ENCODE measurements at regions not wholly inside any gene's neighbourhood (a gene's known extent, or its start where the extent isn't known, plus 50 kb on each side); places are given as distances from the start of the nearest gene placed in this dataset.

DNA sequence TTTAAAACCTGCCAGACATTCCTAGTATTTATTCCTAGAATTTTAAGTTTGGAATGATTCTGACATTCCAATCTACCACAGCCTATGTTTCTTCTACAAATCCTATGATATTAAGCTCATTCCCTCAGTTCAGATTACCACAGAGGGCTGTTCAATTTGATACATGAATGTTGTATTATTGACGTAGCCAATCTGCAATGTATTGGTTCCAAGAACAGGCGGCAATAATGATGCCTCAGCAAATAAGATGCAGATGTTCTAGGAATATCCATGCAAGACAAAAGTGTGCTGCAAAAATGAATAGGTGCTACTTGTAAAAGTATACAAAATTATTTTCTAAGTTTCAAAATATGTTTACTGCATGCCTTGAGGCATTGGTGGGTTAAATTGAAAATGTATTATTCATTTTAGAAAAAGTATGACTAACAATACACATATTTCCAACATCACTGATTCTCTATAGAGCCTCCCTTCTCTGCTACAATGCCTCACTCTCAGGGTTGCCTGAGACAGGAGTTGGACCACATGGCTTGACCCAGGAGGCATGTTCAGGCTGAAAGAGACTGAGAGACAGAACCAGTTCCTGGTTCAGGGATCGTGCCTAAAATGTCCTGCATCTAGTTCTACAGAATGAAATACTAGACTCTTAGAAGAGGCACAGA, 94.1 kb upstream of the CREB5 start:
- H3K9me3 ChIP-seq: no peaks in the 10 kb centered on the region
- H3K36me3 ChIP-seq: no peaks in the 10 kb centered on the region
- H3K27me3 ChIP-seq: peaks cover 0 to 4% (median 0%) of the 10 kb centered on the region in 4 donors
- no peak for FAIRE-seq
- TF ChIP-seq, protein P1, sequence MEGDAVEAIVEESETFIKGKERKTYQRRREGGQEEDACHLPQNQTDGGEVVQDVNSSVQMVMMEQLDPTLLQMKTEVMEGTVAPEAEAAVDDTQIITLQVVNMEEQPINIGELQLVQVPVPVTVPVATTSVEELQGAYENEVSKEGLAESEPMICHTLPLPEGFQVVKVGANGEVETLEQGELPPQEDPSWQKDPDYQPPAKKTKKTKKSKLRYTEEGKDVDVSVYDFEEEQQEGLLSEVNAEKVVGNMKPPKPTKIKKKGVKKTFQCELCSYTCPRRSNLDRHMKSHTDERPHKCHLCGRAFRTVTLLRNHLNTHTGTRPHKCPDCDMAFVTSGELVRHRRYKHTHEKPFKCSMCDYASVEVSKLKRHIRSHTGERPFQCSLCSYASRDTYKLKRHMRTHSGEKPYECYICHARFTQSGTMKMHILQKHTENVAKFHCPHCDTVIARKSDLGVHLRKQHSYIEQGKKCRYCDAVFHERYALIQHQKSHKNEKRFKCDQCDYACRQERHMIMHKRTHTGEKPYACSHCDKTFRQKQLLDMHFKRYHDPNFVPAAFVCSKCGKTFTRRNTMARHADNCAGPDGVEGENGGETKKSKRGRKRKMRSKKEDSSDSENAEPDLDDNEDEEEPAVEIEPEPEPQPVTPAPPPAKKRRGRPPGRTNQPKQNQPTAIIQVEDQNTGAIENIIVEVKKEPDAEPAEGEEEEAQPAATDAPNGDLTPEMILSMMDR (IDR thresholded peaks at IDR 0.05): no peak
- WGBS, 2 donors: 61 to 68% methylated on average over 3 of the region's 3 CpGs
- no peak for ATAC-seq
- no peaks in the 10 kb centered on the region for H3K4me1 ChIP-seq
- DNase-seq: no peak
- H3K27ac ChIP-seq: no peak overlapping the region
- H3K4me3 ChIP-seq: no peak overlapping the region
- intact Hi-C loops (cut with DNase I): no loop called here

DNA sequence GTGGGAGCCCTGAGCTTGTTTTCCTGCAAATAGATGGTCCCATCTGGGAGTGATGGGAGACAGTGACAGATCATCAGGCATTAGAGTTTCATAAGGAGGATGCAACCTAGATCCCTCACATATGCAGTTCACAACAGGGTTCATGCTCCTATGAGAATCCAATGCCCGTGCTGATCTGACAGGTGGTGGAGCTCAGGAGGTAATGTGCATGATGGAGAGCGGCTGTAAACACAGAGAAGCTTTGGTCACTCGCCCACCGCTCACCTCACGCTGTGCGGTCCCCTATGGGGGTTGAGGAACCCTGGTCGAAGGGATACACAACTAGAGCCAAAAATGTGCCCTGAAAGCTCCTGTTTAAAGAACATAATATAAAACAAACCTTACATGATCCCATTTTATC, 88.5 kb upstream of the CREB5 start:
- Histone ChIP-seq H3K4me3 (no peak overlapping the region), H3K36me3 (no peaks in the 10 kb centered on the region), H3K4me1 (no peaks in the 10 kb centered on the region), H3K27ac (no peak overlapping the region), H3K9me3 (no peaks in the 10 kb centered on the region), H3K27me3 (no peaks in the 10 kb centered on the region)
- ATAC-seq (no peak), FAIRE-seq (no peak), DNase-seq (no peak)
- intact Hi-C loops (cut with DNase I): no loop called here
- WGBS, 2 donors: 75 to 77% methylated on average over 7 of the region's 7 CpGs
- TF ChIP-seq, protein P1 (IDR thresholded peaks at IDR 0.05): no peak

DNA sequence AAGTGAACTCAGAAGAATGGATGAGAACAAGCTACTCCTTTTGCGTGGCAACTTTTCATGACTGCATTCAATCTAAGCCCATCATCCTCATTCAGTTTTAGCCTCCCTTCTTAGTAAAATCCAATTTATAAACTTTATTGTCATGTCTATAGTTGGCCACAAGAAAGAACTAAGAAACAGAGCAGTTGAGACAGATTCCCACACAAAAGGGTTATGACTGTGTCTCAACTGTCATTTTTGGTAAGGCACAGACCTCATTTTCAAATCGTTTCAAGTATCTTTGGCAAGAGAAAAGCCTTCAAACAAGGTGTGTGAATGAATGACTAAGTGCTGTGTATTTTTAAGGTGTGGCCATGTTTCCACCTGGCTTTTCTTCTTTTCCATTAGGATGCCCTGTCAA, 84.2 kb upstream of the CREB5 start:
- WGBS, 2 donors: 55 to 60% methylated on average over 2 of the region's 2 CpGs
- no peak for DNase-seq
- no peaks in the 10 kb centered on the region for H3K9me3 ChIP-seq
- H3K27me3 ChIP-seq: no peaks in the 10 kb centered on the region
- FAIRE-seq: no peak
- H3K4me3 ChIP-seq: no peak overlapping the region
- TF ChIP-seq, protein P1 (IDR thresholded peaks at IDR 0.05): no peak
- ATAC-seq: no peak
- intact Hi-C loops (cut with DNase I): no loop called here
- H3K36me3 ChIP-seq: no peaks in the 10 kb centered on the region
- H3K4me1 ChIP-seq: no peaks in the 10 kb centered on the region
- H3K27ac ChIP-seq: no peak overlapping the region

DNA sequence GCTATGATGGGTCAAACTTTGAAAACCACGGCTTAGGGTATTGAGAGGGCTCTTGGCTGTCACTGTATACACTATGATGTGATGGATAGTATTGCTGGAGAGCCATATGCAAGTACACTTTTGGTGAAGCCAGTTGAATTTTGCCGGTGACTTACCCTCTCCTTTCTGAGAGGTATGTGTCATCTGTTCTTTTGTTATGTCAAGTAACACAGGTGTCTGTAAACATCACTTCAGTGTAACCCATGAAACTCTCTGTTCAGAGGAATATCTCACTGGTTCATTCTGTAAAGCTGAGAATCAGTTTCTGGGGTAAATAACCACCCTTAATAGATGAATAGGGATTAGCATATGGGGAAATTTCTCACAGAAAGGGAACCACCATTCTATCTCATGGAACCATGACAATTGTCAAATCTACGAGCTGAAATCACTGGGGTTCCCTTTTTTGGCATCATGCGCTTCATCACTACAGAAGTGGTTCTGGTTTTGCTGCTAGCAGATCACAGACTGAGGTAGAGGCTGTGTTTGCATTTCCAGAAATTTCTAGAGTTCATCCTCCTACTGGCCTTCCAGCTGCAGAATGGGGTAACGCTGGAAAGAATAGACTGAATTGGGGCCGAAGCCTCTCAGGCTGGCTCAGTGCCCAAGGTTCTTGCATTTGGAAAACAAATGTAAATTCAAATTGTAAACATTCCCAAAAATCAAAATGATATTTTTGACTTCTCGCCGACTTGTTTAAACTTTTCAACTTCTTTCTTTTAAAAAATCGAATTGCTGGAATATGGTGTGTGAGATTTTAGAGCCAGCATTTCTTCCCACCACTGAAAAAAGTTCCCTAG, 83.3 kb upstream of the CREB5 start:
- Histone ChIP-seq H3K9me3 (no peaks in the 10 kb centered on the region), H3K27me3 (no peaks in the 10 kb centered on the region), H3K36me3 (no peaks in the 10 kb centered on the region), H3K27ac (no peak overlapping the region), H3K4me1 (no peaks in the 10 kb centered on the region), H3K4me3 (no peak overlapping the region)
- TF ChIP-seq, protein P1 (IDR thresholded peaks at IDR 0.05): no peak
- ATAC-seq (no peak), DNase-seq (no peak), FAIRE-seq (no peak)
- WGBS, 2 donors: 73 to 79% methylated on average over 9 of the region's 9 CpGs
- intact Hi-C loops (cut with DNase I): no loop called here

Measured in pancreas (tissue), 10 donors.